ENCODE measurements at regions not wholly inside any gene's neighbourhood (a gene's known extent, or its start where the extent isn't known, plus 50 kb on each side); places are given as distances from the start of the nearest gene placed in this dataset.

GRCh38 chr12:62003226-62003625 lies 257.0 kb upstream of the USP15 start:
- CTCF ChIA-PET, result no interaction called here
- no peak for TF ChIP-seq FOXP1 (CRISPR knock-in tag; IDR thresholded peaks at IDR 0.05; ENCODE audit: borderline replicate concordance)
- TF ChIP-seq CDX4 (CRISPR knock-in tag; IDR thresholded peaks at IDR 0.05; ENCODE audit: borderline replicate concordance), result no peak
- TF ChIP-seq ZNF121 (CRISPR knock-in tag; IDR thresholded peaks at IDR 0.05), result no peak
- TF ChIP-seq ZNF281 (CRISPR knock-in tag; IDR thresholded peaks at IDR 0.05), result no peak
- no peak for TF ChIP-seq SP1 (CRISPR knock-in tag; conservative IDR thresholded peaks at IDR 0.05)
- no peak for TF ChIP-seq AFF4 (CRISPR knock-in tag; IDR thresholded peaks at IDR 0.05; ENCODE audit: borderline replicate concordance)
- TF ChIP-seq MLX (CRISPR knock-in tag; IDR thresholded peaks at IDR 0.05), result no peak
- POLR2A ChIA-PET, result interaction anchor here (0.8 kb wide), 1 partner anchor 145 kb away, joined by 3 read pairs; no protein-coding TSS in a partner anchor
- Mint-ChIP-seq H3K27ac (no peak overlapping the region), H3K9me3 (no peaks in the 10 kb centered on the region), H3K36me3 (no peaks in the 10 kb centered on the region), H3K4me3 (no peak overlapping the region), H3K4me1 (peaks cover 2% of the 10 kb centered on the region; the same call in 1 of the 2 replicates), H3K27me3 (ENCODE audit: low read depth) (no peaks in the 10 kb centered on the region)
- DNase-seq (ENCODE audit: low spot score) (no peak), ATAC-seq (no peak)

GRCh38 chr12:62003701-62004100 lies 256.5 kb upstream of the USP15 start:
- H3K4me3 Mint-ChIP-seq, result no peak overlapping the region
- ChIA-PET CTCF (no interaction called here), POLR2A (interaction anchor here (0.8 kb wide), 1 partner anchor 146 kb away, joined by 3 read pairs; no protein-coding TSS in a partner anchor)
- no peaks in the 10 kb centered on the region for H3K36me3 Mint-ChIP-seq
- no peaks in the 10 kb centered on the region for H3K9me3 Mint-ChIP-seq
- TF ChIP-seq HMGXB4 (CRISPR knock-in tag; IDR thresholded peaks at IDR 0.05) (no peak), STAT6 (CRISPR knock-in tag; conservative IDR thresholded peaks at IDR 0.05; ENCODE audit: low read depth) (no peak), ERG (CRISPR knock-in tag; IDR thresholded peaks at IDR 0.05) (no peak)
- no peak overlapping the region for H3K27ac Mint-ChIP-seq
- no peak for DNase-seq (ENCODE audit: low spot score)
- no peak for ATAC-seq
- no peaks in the 10 kb centered on the region for H3K27me3 Mint-ChIP-seq (ENCODE audit: low read depth)
- peaks cover 2% of the 10 kb centered on the region; the same call in 1 of the 2 replicates for H3K4me1 Mint-ChIP-seq
